Karpas-422 (cell line): ENCODE measurements at regions not wholly inside any gene's neighbourhood (a gene's known extent, or its start where the extent isn't known, plus 50 kb on each side); places are given as distances from the start of the nearest gene placed in this dataset.

Experiments used
- DNase-seq: peaks from one replicate; pipeline ENCODE4 v3.0.0-alpha.2; 2015
- H2AFZ ChIP-seq: fragments of 200-600 bp; sonication (generic); 2 replicates; pipeline ENCODE4 v1.6.1; 2014; ENCODE audit warnings: antibody characterized with exemption, low read length, mixed read lengths
- H3K27ac ChIP-seq: fragments of 200-600 bp; sonication (generic); 2 replicates; pipeline ENCODE4 v1.5.1; 2014; ENCODE audit warnings: mild to moderate bottlenecking, low read length, moderate library complexity
- H3K27me3 ChIP-seq: fragments of 200-600 bp; sonication (generic); 2 replicates; pipeline ENCODE4 v1.6.1; 2014; ENCODE audit warnings: low read length, mixed read lengths
- H3K36me3 ChIP-seq: fragments of 200-600 bp; sonication (generic); 2 replicates; pipeline ENCODE4 v1.6.1; 2014; ENCODE audit warnings: low read length, mixed read lengths; ENCODE audit not compliant: insufficient read depth
- H3K4me1 ChIP-seq: fragments of 200-600 bp; sonication (generic); 2 replicates; pipeline ENCODE4 v1.6.1; 2014; ENCODE audit warnings: mild to moderate bottlenecking, low read length, mixed read lengths
- H3K4me2 ChIP-seq: fragments of 200-600 bp; sonication (generic); 2 replicates; pipeline ENCODE4 v1.6.1; 2014; ENCODE audit warnings: low read length, low read depth, mild to moderate bottlenecking; ENCODE audit not compliant: poor library complexity, severe bottlenecking
- H3K4me3 ChIP-seq: fragments of 200-600 bp; sonication (generic); 2 replicates; pipeline ENCODE4 v1.5.1; 2014; ENCODE audit warnings: mild to moderate bottlenecking, antibody characterized with exemption, low read length, mixed read lengths
- H3K79me2 ChIP-seq: fragments of 200-600 bp; sonication (generic); 2 replicates; pipeline ENCODE4 v1.6.1; 2014; ENCODE audit warnings: mild to moderate bottlenecking, low read length, mixed read lengths
- H3K9ac ChIP-seq: fragments of 200-600 bp; sonication (generic); 2 replicates; pipeline ENCODE4 v1.6.0; 2014; ENCODE audit warnings: low read length
- H3K9me2 ChIP-seq: fragments of 200-600 bp; sonication (generic), shearing (Covaris generic); replicated peaks from 2 replicates; pipeline ENCODE4 v1.6.0; 2014; ENCODE audit warnings: mild to moderate bottlenecking, low read length, moderate library complexity; ENCODE audit not compliant: insufficient read depth
- H3K9me3 ChIP-seq: fragments of 300-700, 200-600 bp; sonication (generic); 2 replicates; pipeline ENCODE4 v1.6.1; 2014; ENCODE audit warnings: low read length, mixed read lengths
- H4K20me1 ChIP-seq: fragments of 200-600 bp; sonication (generic); 2 replicates; pipeline ENCODE4 v1.6.1; 2014; ENCODE audit warnings: mild to moderate bottlenecking, antibody characterized with exemption, low read length, low read depth; ENCODE audit not compliant: insufficient read depth

DNA sequence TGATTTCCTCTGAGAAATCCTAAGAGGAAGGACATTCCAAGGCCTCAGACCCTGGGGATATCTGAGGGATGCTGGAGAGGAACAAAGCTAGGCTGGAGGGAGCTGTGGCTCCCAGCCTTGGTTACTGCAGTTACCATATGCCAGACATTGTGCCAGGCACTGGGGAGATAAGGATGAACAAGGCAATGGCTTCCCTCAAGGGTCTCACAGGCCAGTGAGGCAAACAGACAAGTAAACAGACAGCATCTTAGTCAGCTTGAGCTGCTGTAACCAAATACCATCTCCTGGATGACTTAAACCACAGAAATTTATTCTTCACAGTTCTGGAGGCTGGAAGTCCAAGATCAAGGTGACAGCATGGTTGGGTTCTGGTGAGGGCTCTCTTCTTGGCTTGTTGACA, 91.8 kb downstream of the SKA1 start:
- Histone ChIP-seq H3K4me2 (no peak overlapping the region), H3K4me1 (no peaks in the 10 kb centered on the region), H2AFZ (no peak overlapping the region), H3K36me3 (no peaks in the 10 kb centered on the region), H3K27me3 (0 out of 2 replicates have a peak, but pooled peaks cover 2% of the 10 kb centered on the region), H3K9me2 (no peaks in the 10 kb centered on the region), H3K27ac (no peak overlapping the region), H3K79me2 (no peaks in the 10 kb centered on the region), H3K9me3 (no peaks in the 10 kb centered on the region), H3K9ac (no peak overlapping the region), H4K20me1 (no peaks in the 10 kb centered on the region), H3K4me3 (no peak overlapping the region)
- DNase-seq: no peak

DNA sequence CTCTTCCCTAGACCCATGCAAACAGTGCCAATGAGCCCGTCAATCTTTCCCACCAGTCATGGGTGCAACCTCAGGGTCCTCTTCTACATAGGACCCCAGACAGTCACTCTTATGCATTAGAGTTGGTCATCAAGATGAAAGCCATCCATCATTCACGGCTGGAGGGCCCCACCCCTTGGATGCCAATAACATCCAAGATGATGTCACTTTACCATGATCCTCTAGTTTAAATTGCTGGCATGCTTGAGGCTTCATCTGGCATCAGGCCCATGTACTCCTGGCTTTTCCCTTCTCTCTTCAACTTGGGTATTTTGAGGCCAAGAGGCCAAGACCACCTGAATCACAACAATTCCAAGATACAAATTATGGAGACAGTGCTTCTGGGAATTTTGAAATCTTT, 91.1 kb upstream of the MAPK4 start:
- H4K20me1 ChIP-seq: no peaks in the 10 kb centered on the region

DNA sequence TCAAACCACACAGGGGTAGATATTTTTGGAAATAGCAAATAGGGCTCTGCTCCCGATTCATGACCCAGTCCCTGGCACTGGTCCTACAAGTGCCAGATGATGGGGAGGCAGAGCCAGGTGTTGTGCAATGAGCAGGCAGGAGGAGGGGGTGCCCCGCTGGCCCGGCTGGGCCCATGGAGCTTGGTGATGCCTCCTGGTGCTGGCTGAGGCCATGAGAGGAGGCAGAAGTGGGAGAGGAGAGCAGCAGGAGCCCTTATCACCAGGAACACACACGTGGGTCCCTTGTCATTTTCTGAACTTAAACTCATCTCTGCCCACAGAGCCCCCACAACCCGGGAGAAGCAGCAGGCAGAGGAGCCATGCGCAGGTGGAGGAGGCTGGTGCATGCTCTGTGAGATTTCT, 90.5 kb upstream of the MAPK4 start:
- H3K9me2 ChIP-seq: no peaks in the 10 kb centered on the region
- H3K27me3 ChIP-seq: 0 out of 2 replicates have a peak, but pooled peaks cover 2% of the 10 kb centered on the region
- H3K9ac ChIP-seq: no peak overlapping the region
- H3K9me3 ChIP-seq: no peaks in the 10 kb centered on the region
- no peak for DNase-seq
- no peak overlapping the region for H3K27ac ChIP-seq
- H3K4me2 ChIP-seq: no peak overlapping the region
- H3K4me1 ChIP-seq: no peaks in the 10 kb centered on the region
- H4K20me1 ChIP-seq: no peaks in the 10 kb centered on the region
- no peak overlapping the region for H3K4me3 ChIP-seq
- H2AFZ ChIP-seq: no peak overlapping the region
- H3K36me3 ChIP-seq: no peaks in the 10 kb centered on the region
- no peaks in the 10 kb centered on the region for H3K79me2 ChIP-seq

More for the DNA sequence above, 91.1 kb upstream of the MAPK4 start:
- H3K27ac ChIP-seq: no peak overlapping the region
- no peak overlapping the region for H3K4me3 ChIP-seq
- DNase-seq: no peak
- H3K9me2 ChIP-seq: no peaks in the 10 kb centered on the region
- no peaks in the 10 kb centered on the region for H3K9me3 ChIP-seq
- H3K36me3 ChIP-seq: no peaks in the 10 kb centered on the region
- no peak overlapping the region for H3K4me2 ChIP-seq
- H3K79me2 ChIP-seq: no peaks in the 10 kb centered on the region
- H3K27me3 ChIP-seq: 0 out of 2 replicates have a peak, but pooled peaks cover 2% of the 10 kb centered on the region
- H3K4me1 ChIP-seq: no peaks in the 10 kb centered on the region
- no peak overlapping the region for H2AFZ ChIP-seq
- no peak overlapping the region for H3K9ac ChIP-seq

DNA sequence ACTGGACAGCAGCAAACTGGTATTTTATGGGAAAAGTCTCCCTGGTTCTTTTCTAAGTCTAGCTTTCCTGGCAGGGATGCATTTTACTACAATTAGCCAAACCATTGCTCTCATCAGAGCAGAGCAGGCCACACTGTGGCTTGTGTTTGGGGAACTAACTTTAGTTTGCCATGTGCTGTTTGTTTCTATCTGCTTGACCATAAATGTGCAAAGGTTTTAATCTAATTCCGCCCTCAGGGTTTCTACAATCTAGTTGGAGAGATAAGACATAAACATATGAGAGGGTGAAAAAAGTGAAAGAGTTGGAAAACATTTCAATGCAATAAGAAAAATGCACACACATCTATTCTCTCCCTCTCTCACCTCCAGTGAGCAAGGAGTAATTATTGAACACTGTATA, 86.9 kb upstream of the MAPK4 start:
- H3K4me1 ChIP-seq: no peaks in the 10 kb centered on the region
- no peaks in the 10 kb centered on the region for H3K9me2 ChIP-seq
- H3K4me3 ChIP-seq: no peak overlapping the region
- H3K27ac ChIP-seq: no peak overlapping the region
- H3K27me3 ChIP-seq: 0 out of 2 replicates have a peak, but pooled peaks cover 2% of the 10 kb centered on the region
- H3K36me3 ChIP-seq: no peaks in the 10 kb centered on the region
- H3K4me2 ChIP-seq: no peak overlapping the region
- no peak for DNase-seq
- H3K9ac ChIP-seq: no peak overlapping the region
- no peaks in the 10 kb centered on the region for H3K9me3 ChIP-seq
- H4K20me1 ChIP-seq: no peaks in the 10 kb centered on the region
- H3K79me2 ChIP-seq: no peaks in the 10 kb centered on the region
- no peak overlapping the region for H2AFZ ChIP-seq

DNA sequence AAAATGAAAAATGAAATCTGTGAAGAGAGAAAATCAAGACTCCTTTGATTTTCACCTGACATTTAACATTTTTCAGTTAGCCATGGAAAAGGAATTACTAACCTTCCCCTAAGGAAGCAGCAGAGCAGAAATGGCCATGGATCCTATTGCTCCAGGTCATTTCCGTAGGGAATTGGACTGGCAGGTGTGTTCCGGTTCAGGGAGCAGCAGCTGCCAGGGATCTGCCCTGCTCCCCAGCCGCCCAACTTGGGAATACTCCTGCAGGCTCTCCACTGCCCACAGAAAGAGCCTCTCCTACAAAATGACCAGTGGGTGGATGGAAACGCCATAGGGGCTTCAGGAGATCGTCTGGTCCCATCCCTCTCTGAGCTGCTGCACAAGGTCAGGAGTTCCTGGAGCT, 86.0 kb upstream of the MAPK4 start:
- no peak overlapping the region for H3K27ac ChIP-seq
- H3K79me2 ChIP-seq: no peaks in the 10 kb centered on the region
- H3K9ac ChIP-seq: no peak overlapping the region
- H3K9me3 ChIP-seq: no peaks in the 10 kb centered on the region
- no peaks in the 10 kb centered on the region for H4K20me1 ChIP-seq
- H3K36me3 ChIP-seq: no peaks in the 10 kb centered on the region
- H3K4me2 ChIP-seq: no peak overlapping the region
- no peaks in the 10 kb centered on the region for H3K9me2 ChIP-seq
- H3K4me3 ChIP-seq: no peak overlapping the region
- no peaks in the 10 kb centered on the region for H3K27me3 ChIP-seq
- no peak overlapping the region for H2AFZ ChIP-seq
- DNase-seq: no peak
- H3K4me1 ChIP-seq: no peaks in the 10 kb centered on the region

DNA sequence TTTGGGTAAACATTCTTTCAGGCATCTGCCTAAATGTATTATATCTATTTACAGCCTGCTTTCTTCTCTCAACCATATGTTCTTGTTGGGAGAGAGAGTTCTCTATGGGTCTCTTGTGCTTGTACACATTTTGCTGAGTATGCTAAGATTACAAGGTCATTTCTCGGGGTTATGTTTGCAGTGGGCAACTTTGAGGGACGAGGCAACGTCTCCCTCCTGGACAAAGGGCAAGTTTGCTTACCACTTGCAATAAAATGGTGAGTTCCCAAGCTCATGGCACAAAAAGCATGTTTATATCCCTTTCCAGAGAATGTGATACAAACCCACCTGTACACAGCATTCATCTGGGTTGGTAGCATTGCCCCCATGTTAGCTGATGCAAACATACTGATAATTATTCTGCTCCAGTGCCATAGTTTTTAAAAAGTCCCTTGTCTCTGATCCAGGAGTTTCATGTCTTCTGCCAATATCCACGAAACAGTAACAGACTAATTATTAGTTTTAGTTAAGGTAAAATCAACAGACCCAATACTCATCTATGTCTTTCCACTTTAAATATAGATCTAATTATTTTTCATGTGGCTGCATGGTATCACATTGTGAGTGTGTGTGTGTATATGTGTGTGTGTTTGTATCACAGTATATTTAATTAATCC, 84.2 kb upstream of the MAPK4 start:
- no peaks in the 10 kb centered on the region for H3K9me2 ChIP-seq
- H3K4me3 ChIP-seq: no peak overlapping the region
- no peaks in the 10 kb centered on the region for H3K27me3 ChIP-seq
- H3K36me3 ChIP-seq: no peaks in the 10 kb centered on the region
- H4K20me1 ChIP-seq: no peaks in the 10 kb centered on the region
- H3K9ac ChIP-seq: no peak overlapping the region
- no peaks in the 10 kb centered on the region for H3K9me3 ChIP-seq
- H3K27ac ChIP-seq: no peak overlapping the region
- no peaks in the 10 kb centered on the region for H3K4me1 ChIP-seq
- H3K79me2 ChIP-seq: no peaks in the 10 kb centered on the region
- no peak overlapping the region for H3K4me2 ChIP-seq
- H2AFZ ChIP-seq: no peak overlapping the region
- DNase-seq: no peak

DNA sequence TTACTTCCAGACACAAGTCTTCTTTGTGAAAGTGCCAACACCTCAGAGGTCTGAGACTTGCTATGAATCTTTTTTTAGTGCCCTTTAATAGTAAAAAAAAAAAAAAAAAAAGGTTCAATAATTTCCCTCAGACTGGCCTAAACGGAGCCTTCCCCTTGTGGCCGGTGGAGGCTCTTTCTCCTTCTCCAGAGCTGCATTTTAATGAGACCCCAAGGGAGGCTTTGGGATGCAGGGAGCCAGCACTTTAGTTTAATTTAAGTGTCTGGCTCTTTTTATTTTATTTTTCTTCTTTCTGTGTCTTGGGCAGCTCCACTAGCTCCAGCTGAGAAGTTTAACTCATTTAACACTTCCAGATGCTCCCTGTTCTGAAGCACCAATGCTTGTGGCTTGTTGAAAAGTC, 67.8 kb upstream of the MAPK4 start:
- H3K9me2 ChIP-seq: no peaks in the 10 kb centered on the region
- DNase-seq: no peak
- no peaks in the 10 kb centered on the region for H3K36me3 ChIP-seq
- H4K20me1 ChIP-seq: no peaks in the 10 kb centered on the region
- H3K9me3 ChIP-seq: no peaks in the 10 kb centered on the region
- H3K4me3 ChIP-seq: no peak overlapping the region
- H3K4me1 ChIP-seq: no peaks in the 10 kb centered on the region
- no peaks in the 10 kb centered on the region; the same call in 1 of the 2 replicates for H3K27me3 ChIP-seq
- H3K9ac ChIP-seq: no peak overlapping the region
- H2AFZ ChIP-seq: no peak overlapping the region
- H3K27ac ChIP-seq: no peak overlapping the region
- H3K79me2 ChIP-seq: no peaks in the 10 kb centered on the region
- no peak overlapping the region for H3K4me2 ChIP-seq

DNA sequence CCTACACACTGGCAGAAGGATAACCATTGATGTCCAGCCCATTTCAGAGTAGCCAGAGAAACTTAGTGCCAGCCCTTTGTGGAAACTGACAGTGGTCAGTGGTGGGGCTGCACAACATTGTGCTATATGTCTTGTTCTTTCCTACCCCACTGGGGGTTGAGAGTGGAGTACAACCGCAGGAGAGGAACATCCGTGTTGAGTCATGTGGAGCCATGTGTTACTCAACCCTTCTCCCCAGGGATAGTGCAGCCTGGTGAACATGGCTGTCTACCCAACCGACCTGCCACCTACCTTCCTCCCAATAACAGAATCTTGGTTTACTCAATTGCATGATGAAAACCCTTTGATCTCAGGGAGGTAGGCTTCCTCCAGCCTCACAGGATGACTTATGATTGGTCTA, 65.3 kb upstream of the MAPK4 start:
- Histone ChIP-seq H3K9ac (no peak overlapping the region), H2AFZ (no peak overlapping the region), H3K9me2 (no peaks in the 10 kb centered on the region), H3K27me3 (no peaks in the 10 kb centered on the region; the same call in 1 of the 2 replicates), H3K4me1 (no peaks in the 10 kb centered on the region), H3K4me3 (no peak overlapping the region), H3K36me3 (no peaks in the 10 kb centered on the region), H3K27ac (no peak overlapping the region), H3K79me2 (no peaks in the 10 kb centered on the region), H4K20me1 (no peaks in the 10 kb centered on the region), H3K4me2 (no peak overlapping the region), H3K9me3 (no peaks in the 10 kb centered on the region)
- no peak for DNase-seq
